OCI-LY1 (cell line): ENCODE measurements at regions not wholly inside any gene's neighbourhood (a gene's known extent, or its start where the extent isn't known, plus 50 kb on each side); places are given as distances from the start of the nearest gene placed in this dataset.

Experiments used
- CTCF ChIP-seq: fragments of 200-600 bp; sonication (generic), shearing (Covaris generic); IDR thresholded peaks from 2 replicates; pipeline ENCODE4 v1.5.1; 2017; ENCODE audit warnings: mild to moderate bottlenecking, antibody characterized with exemption, low read length, moderate library complexity, mixed read lengths
- EZH2 ChIP-seq: fragments of 200-600 bp; sonication (generic), shearing (Covaris generic); IDR thresholded peaks from 2 replicates; pipeline ENCODE4 v1.8.0; 2017; ENCODE audit warnings: borderline replicate concordance, mixed run types, mild to moderate bottlenecking, antibody characterized with exemption, low read length, moderate library complexity, mixed read lengths

- TF ChIP-seq EZH2 (no peak), CTCF (no peak)
Observed at GRCh38 chr5:112684121-112684520, 53.6 kb upstream of the APC start.
